ENCODE measurements at regions not wholly inside any gene's neighbourhood (a gene's known extent, or its start where the extent isn't known, plus 50 kb on each side); places are given as distances from the start of the nearest gene placed in this dataset.
"Not testable (repeated sequence)": the region's sequence is repeated elsewhere in the genome, so short reads cannot be mapped to it uniquely, and the experiment has no call there.

GRCh38 chr10:6985644-6986043 lies 405.6 kb upstream of the PRKCQ start:
- TF ChIP-seq EP300 (IDR thresholded peaks at IDR 0.05) = no peak
- TF ChIP-seq CTCF (IDR thresholded peaks at IDR 0.05) = no peak
- no peak for TF ChIP-seq POLR2A (IDR thresholded peaks at IDR 0.05)
- intact Hi-C loops (cut with DNase I) = no loop called here
- no peak overlapping the region for H3K4me3 ChIP-seq
- H3K9me3 ChIP-seq = no peaks in the 10 kb centered on the region
- no peak for DNase-seq
- no peaks in the 10 kb centered on the region for H3K27me3 ChIP-seq
- no peaks in the 10 kb centered on the region for H3K4me1 ChIP-seq (ENCODE audit: insufficient read depth)
- no peak overlapping the region for H3K27ac ChIP-seq
- 25 to 29% (median 28%) methylated on average over 9 of the region's 9 CpGs for WGBS, 3 donors
- H3K36me3 ChIP-seq = no peaks in the 10 kb centered on the region

GRCh38 chr10:6984971-6985370 lies 404.9 kb upstream of the PRKCQ start:
- WGBS, 3 donors = 91 to 93% (median 92%) methylated on average over 2 of the region's 2 CpGs
- intact Hi-C loops (cut with DNase I) = no loop called here

GRCh38 chr10:6984016-6984415 lies 403.9 kb upstream of the PRKCQ start:
- H3K4me3 ChIP-seq; H3K36me3 ChIP-seq; DNase-seq; H3K27me3 ChIP-seq; intact Hi-C loops (cut with DNase I); H3K9me3 ChIP-seq; H3K27ac ChIP-seq; H3K4me1 ChIP-seq (ENCODE audit: insufficient read depth): not testable (repeated sequence)
- 71 to 93% (median 75%) methylated on average over 5 of the region's 5 CpGs for WGBS, 3 donors

More at GRCh38 chr10:6984971-6985370, 404.9 kb upstream of the PRKCQ start:
- DNase-seq = no peak
- H3K9me3 ChIP-seq = no peaks in the 10 kb centered on the region
- no peak for TF ChIP-seq CTCF (IDR thresholded peaks at IDR 0.05)
- no peak for TF ChIP-seq POLR2A (IDR thresholded peaks at IDR 0.05)
- no peak for TF ChIP-seq EP300 (IDR thresholded peaks at IDR 0.05)
- H3K4me1 ChIP-seq (ENCODE audit: insufficient read depth) = no peaks in the 10 kb centered on the region
- no peaks in the 10 kb centered on the region for H3K27me3 ChIP-seq
- H3K27ac ChIP-seq = no peak overlapping the region
- no peak overlapping the region for H3K4me3 ChIP-seq
- no peaks in the 10 kb centered on the region for H3K36me3 ChIP-seq

GRCh38 chr10:6980353-6980752 lies 400.3 kb upstream of the PRKCQ start:
- Histone ChIP-seq H3K27ac (no peak overlapping the region), H3K4me1 (ENCODE audit: insufficient read depth) (no peaks in the 10 kb centered on the region), H3K27me3 (no peaks in the 10 kb centered on the region), H3K9me3 (no peaks in the 10 kb centered on the region), H3K36me3 (no peaks in the 10 kb centered on the region), H3K4me3 (no peak overlapping the region)
- intact Hi-C loops (cut with DNase I) = no loop called here
- TF ChIP-seq CTCF (IDR thresholded peaks at IDR 0.05) = no peak
- no peak for TF ChIP-seq EP300 (IDR thresholded peaks at IDR 0.05)
- no peak for TF ChIP-seq POLR2A (IDR thresholded peaks at IDR 0.05)
- WGBS, 3 donors = 21 to 42% (median 23%) methylated on average over 4 of the region's 4 CpGs
- no peak for DNase-seq

GRCh38 chr10:6979371-6979770 lies 399.3 kb upstream of the PRKCQ start:
- intact Hi-C loops (cut with DNase I) = no loop called here
- H3K27ac ChIP-seq = no peak overlapping the region
- TF ChIP-seq EP300 (IDR thresholded peaks at IDR 0.05) (no peak), CTCF (IDR thresholded peaks at IDR 0.05) (no peak), POLR2A (IDR thresholded peaks at IDR 0.05) (no peak)
- no peaks in the 10 kb centered on the region for H3K9me3 ChIP-seq
- WGBS, 3 donors = 87 to 95% (median 88%) methylated on average over 7 of the region's 7 CpGs
- no peak for DNase-seq
- no peaks in the 10 kb centered on the region for H3K4me1 ChIP-seq (ENCODE audit: insufficient read depth)
- H3K4me3 ChIP-seq = no peak overlapping the region
- H3K27me3 ChIP-seq = no peaks in the 10 kb centered on the region
- H3K36me3 ChIP-seq = no peaks in the 10 kb centered on the region
